A549 (cell line): ENCODE measurements at regions not wholly inside any gene's neighbourhood (a gene's known extent, or its start where the extent isn't known, plus 50 kb on each side); places are given as distances from the start of the nearest gene placed in this dataset.
A peak's percentile ranks its signal among the peaks of the same experiment; 100 is the strongest.

Source experiments
- ATAC-seq, 2 experiments: fragments of 200-7000 bp in 1 of 2; fragments of >200 bp in 1 of 2; cut with Nextera tagmentation in 1 of 2; cut with Tn5 transposase in 1 of 2; 3 replicates each; pipeline versions ENCODE4 v1.8.0 to v1.9.1; 2018 to 2020; ENCODE audit warnings: mild to moderate bottlenecking in 1 of 2, moderate library complexity in 1 of 2
- CTCF ChIA-PET: fragments of 300-600 bp; sonication (Branson Sonifier 250); formaldehyde crosslinking; extraction: SDS; loops from one replicate; lab custom pipeline; 2021; ENCODE audit warnings: antibody characterized with exemption, inconsistent platforms; lab: Yijun Ruan, JAX
- POLR2A ChIA-PET: fragments of 350-600 bp; formaldehyde crosslinking; extraction: SDS; loops from one replicate; lab custom pipeline; 2021; ENCODE audit warnings: antibody characterized with exemption, inconsistent platforms; lab: Yijun Ruan, JAX
- DNase-seq, 2 experiments: peaks; one replicate each; pipeline versions ENCODE4 v3.0.0 to v3.0.0-alpha.2; 2011 to 2016; ENCODE audit warnings: low read depth in 1 of 2, low spot score in 1 of 2
- FAIRE-seq: peaks from 2 replicates; lab custom pipeline; 2011; peaks lifted over from hg19 to GRCh38; lab: Jason Lieb, UNC
- H3K27ac ChIP-seq, 2 experiments: fragments of >200 bp; sonication (Bioruptor Twin); formaldehyde crosslinking; 3 replicates each; pipeline ENCODE4 v1.5.1; 2016 to 2017
- H3K4me1 ChIP-seq: fragments of >200 bp; sonication (Bioruptor Twin); formaldehyde crosslinking; 3 replicates; pipeline ENCODE4 v1.6.1; 2016
- H3K4me2 ChIP-seq: fragments of >200 bp; sonication (Bioruptor Twin); formaldehyde crosslinking; 3 replicates; pipeline ENCODE4 v1.6.1; 2016
- H3K4me3 ChIP-seq: fragments of >200 bp; sonication (Bioruptor Twin); formaldehyde crosslinking; 3 replicates; pipeline ENCODE4 v1.5.1; 2016
- H3K9me3 ChIP-seq: fragments of >200 bp; sonication (Bioruptor Twin); formaldehyde crosslinking; 3 replicates; pipeline ENCODE4 v1.6.1; 2016
- BCL3 ChIP-seq: fragments of >200 bp; sonication (Bioruptor Twin); formaldehyde crosslinking; IDR thresholded peaks from 3 replicates; pipeline ENCODE4 v1.6.1; 2016
- CBX8 ChIP-seq: fragments of 200-600 bp; sonication (generic); IDR thresholded peaks from 2 replicates; pipeline ENCODE4 v1.6.1; 2016
- CEBPB ChIP-seq, 2 experiments: fragments of >200 bp in 1 of 2; sonication (Bioruptor Twin) in 1 of 2; formaldehyde crosslinking in 1 of 2; IDR thresholded peaks; 2 replicates each; pipeline ENCODE4 v1.6.1; 2012 to 2016
- CHD4 ChIP-seq: fragments of 200-600 bp; sonication (generic); IDR thresholded peaks from 2 replicates; pipeline ENCODE4 v1.6.1; 2016; ENCODE audit warnings: antibody characterized with exemption, mild to moderate bottlenecking, borderline replicate concordance
- CTCF ChIP-seq: fragments of >200 bp; sonication (Bioruptor Twin); formaldehyde crosslinking; IDR thresholded peaks from 3 replicates; pipeline ENCODE4 v1.5.1; 2016
- EHF ChIP-seq: fragments of 250-450 bp; sonication (Bioruptor Pico); IDR thresholded peaks from 2 replicates; pipeline ENCODE4 v1.5.0; 2020; ENCODE audit warnings: mild to moderate bottlenecking
- ESRRA ChIP-seq: fragments of 150-350 bp; IDR thresholded peaks from 2 replicates; pipeline ENCODE4 v1.6.1; 2014; ENCODE audit warnings: mild to moderate bottlenecking, low read length, borderline replicate concordance
- FOXS1 ChIP-seq: fragments of 250-450 bp; sonication (Bioruptor Pico); IDR thresholded peaks from 2 replicates; pipeline ENCODE4 v1.5.0; 2020; ENCODE audit warnings: mild to moderate bottlenecking, moderate library complexity
- HOXA7 ChIP-seq: fragments of 250-450 bp; sonication (Bioruptor Pico); IDR thresholded peaks from 2 replicates; pipeline ENCODE4 v1.5.0; 2020; ENCODE audit warnings: mild to moderate bottlenecking, moderate library complexity
- KDM1A ChIP-seq: fragments of 200-600 bp; sonication (generic); IDR thresholded peaks from 2 replicates; pipeline ENCODE4 v1.6.1; 2016; ENCODE audit warnings: low read depth, mild to moderate bottlenecking
- MAFK ChIP-seq: fragments of 450-650 bp; IDR thresholded peaks from 2 replicates; pipeline ENCODE4 v1.6.1; 2014; ENCODE audit not compliant: partially characterized antibody
- MYC ChIP-seq: IDR thresholded peaks from 2 replicates; pipeline ENCODE4 v1.6.1; 2012; ENCODE audit warnings: mild to moderate bottlenecking, inconsistent platforms, low read length, improper control_type of control experiment, borderline replicate concordance
- NFE2L2 ChIP-seq: fragments of 150-350 bp; conservative IDR thresholded peaks from 2 replicates; pipeline ENCODE4 v1.6.1; 2014; ENCODE audit warnings: low read length
- NR3C1 ChIP-seq: fragments of >200 bp; sonication (Bioruptor Twin); formaldehyde crosslinking; IDR thresholded peaks from 3 replicates; pipeline ENCODE4 v1.6.1; 2017
- PBX3 ChIP-seq: IDR thresholded peaks from 2 replicates; pipeline ENCODE4 v1.6.1; 2012
- PHF8 ChIP-seq: fragments of 200-600 bp; sonication (generic); IDR thresholded peaks from 2 replicates; pipeline ENCODE4 v1.6.1; 2016; ENCODE audit warnings: low read depth, mild to moderate bottlenecking, antibody characterized with exemption, moderate library complexity, borderline replicate concordance
- POLR2A ChIP-seq: IDR thresholded peaks from 2 replicates; pipeline ENCODE4 v1.6.1; 2012; ENCODE audit warnings: mild to moderate bottlenecking, low read length
- POLR2AphosphoS2 ChIP-seq: conservative IDR thresholded peaks from 2 replicates; pipeline ENCODE4 v1.6.1; 2012; ENCODE audit warnings: low read length, improper control_type of control experiment, inconsistent platforms
- RAD21 ChIP-seq, 2 experiments: fragments of >200 bp in 1 of 2; sonication (Bioruptor Twin) in 1 of 2; formaldehyde crosslinking in 1 of 2; IDR thresholded peaks in 1 of 2; conservative IDR thresholded peaks in 1 of 2; 2 replicates in 1 of 2; 3 replicates in 1 of 2; pipeline ENCODE4 v1.6.1; 2012 to 2018; ENCODE audit warnings: inconsistent platforms in 1 of 2
- RNF2 ChIP-seq: fragments of 200-600 bp; sonication (generic); IDR thresholded peaks from 2 replicates; pipeline ENCODE4 v1.6.1; 2016; ENCODE audit warnings: low read depth, mild to moderate bottlenecking, antibody characterized with exemption, moderate library complexity, borderline replicate concordance
- SMC3 ChIP-seq: fragments of >200 bp; sonication (Bioruptor Twin); formaldehyde crosslinking; IDR thresholded peaks from 3 replicates; pipeline ENCODE4 v1.6.1; 2018; ENCODE audit warnings: inconsistent platforms
- WGBS: methylation state at CpG from one replicate; pipeline ENCODE4 v1.1.6; 2017; ENCODE audit errors: missing lambda C conversion rate; 5-methylcytosine and 5-hydroxymethylcytosine counted together
- TF ChIP-seq, protein P1 (sequence below): fragments of >200 bp; sonication (Bioruptor Twin); formaldehyde crosslinking; IDR thresholded peaks from 2 replicates; pipeline ENCODE4 v1.6.1; 2016

DNA sequence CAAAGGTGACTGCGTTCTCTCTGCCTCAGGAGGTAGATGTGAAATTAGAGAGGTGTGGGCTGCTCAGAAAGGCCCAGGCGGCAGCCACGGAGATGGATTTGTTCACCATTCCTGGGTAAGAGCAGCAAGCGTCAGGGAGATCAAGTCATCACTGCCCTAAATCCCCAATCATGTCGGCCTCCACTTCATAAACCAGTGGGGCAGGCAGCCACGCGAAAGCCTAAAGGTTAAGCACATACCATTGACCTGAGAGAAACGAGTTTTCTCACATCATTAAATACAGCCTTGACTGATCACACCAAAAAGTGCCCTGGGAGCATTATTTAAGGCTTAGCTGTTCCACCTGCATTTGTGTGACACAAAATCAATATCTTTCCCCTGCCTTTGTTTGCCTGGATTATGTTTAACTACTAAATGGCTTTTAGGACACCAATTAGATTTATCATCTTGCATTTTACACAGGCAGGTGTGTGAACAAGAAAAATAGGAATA, 50.7 kb upstream of the FOXB1 start:
- 23% methylated on average over 8 of the region's 8 CpGs for WGBS
- H3K9me3 ChIP-seq = no peaks in the 10 kb centered on the region
- DNase-seq (no peak), ATAC-seq (no peak), FAIRE-seq (no peak)
- CTCF ChIA-PET = no interaction called here
- H3K27ac ChIP-seq = no peak overlapping the region
- H3K4me2 ChIP-seq = no peak overlapping the region
- H3K4me1 ChIP-seq = no peaks in the 10 kb centered on the region
- POLR2A ChIA-PET = no interaction called here
- H3K4me3 ChIP-seq = no peak overlapping the region
- TF ChIP-seq POLR2AphosphoS2 (no peak), NR3C1 (no peak), KDM1A (no peak), CBX8 (no peak)
- TF ChIP-seq, all 56 proteins: peak for 0

DNA sequence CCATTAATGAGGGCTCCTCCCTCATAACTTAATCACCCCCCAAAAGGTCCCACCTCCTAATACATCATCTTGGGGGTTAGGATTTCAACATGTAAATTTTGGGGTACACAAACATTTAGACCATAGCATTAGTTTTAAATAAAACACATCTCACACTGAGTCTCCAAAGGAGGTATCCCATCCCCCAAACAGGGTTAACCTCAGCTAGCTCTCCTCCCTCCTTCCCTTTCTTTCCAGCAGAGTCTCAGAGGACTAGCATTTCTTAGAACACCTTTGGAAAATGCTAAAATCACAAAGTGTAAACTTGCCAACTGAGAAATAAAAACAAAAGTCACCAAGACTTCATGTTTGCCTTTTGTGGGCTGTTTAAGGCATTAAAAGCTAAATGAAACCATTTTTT, 51.2 kb upstream of the FOXB1 start:
- Histone ChIP-seq H3K4me1 (no peaks in the 10 kb centered on the region), H3K9me3 (no peaks in the 10 kb centered on the region), H3K27ac (no peak overlapping the region), H3K4me3 (no peak overlapping the region), H3K4me2 (no peak overlapping the region)
- POLR2A ChIA-PET = no interaction called here
- no peak for TF ChIP-seq CEBPB (IDR thresholded peaks at IDR 0.05)
- ATAC-seq (no peak), DNase-seq (no peak), FAIRE-seq (peak; percentile 18)
- CTCF ChIA-PET = no interaction called here

GRCh38 chr15:59950603-59951388, 53.3 kb upstream of the FOXB1 start:
- 22% methylated on average over 4 of the region's 4 CpGs for WGBS
- FAIRE-seq (no peak), ATAC-seq (no peak), DNase-seq (no peak)
- ChIA-PET POLR2A (no interaction called here), CTCF (interaction anchor here (0.6 to 1.3 kb wide), 5 partner anchors 8 to 376 kb away, joined by 3 to 4 read pairs (median 3); no protein-coding TSS in a partner anchor)
- Histone ChIP-seq H3K4me3 (no peak overlapping the region), H3K4me2 (no peak overlapping the region), H3K27ac (no peak overlapping the region), H3K9me3 (no peaks in the 10 kb centered on the region), H3K4me1 (no peaks in the 10 kb centered on the region)
- TF ChIP-seq RAD21 (conservative IDR thresholded peaks at IDR 0.05 in 1 of 2, IDR thresholded peaks at IDR 0.05 in 1 of 2) (no peak), RNF2 (no peak), PHF8 (no peak), ESRRA (no peak), CTCF (no peak), SMC3 (no peak), FOXS1 (no peak), POLR2A (no peak), MAFK (no peak), PBX3 (no peak), HOXA7 (CRISPR knock-in tag) (no peak), EHF (CRISPR knock-in tag) (no peak), BCL3 (no peak), CHD4 (no peak), NFE2L2 (no peak), MYC (no peak)
- TF ChIP-seq, protein P1, sequence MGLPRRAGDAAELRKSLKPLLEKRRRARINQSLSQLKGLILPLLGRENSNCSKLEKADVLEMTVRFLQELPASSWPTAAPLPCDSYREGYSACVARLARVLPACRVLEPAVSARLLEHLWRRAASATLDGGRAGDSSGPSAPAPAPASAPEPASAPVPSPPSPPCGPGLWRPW = no peak
